ENCODE measurements at regions not wholly inside any gene's neighbourhood (a gene's known extent, or its start where the extent isn't known, plus 50 kb on each side); places are given as distances from the start of the nearest gene placed in this dataset.

- TF ChIP-seq CTCF (IDR thresholded peaks at IDR 0.05; ENCODE audit: low read depth, low read length, poor library complexity, severe bottlenecking) (no peak), EZH2phosphoT487 (IDR thresholded peaks at IDR 0.05; ENCODE audit: borderline replicate concordance, low read length) (no peak)
Measured at GRCh38 chr1:29653034-29653810, 416.9 kb downstream of the PTPRU start.
